IMR-90 (cell line): ENCODE measurements at regions not wholly inside any gene's neighbourhood (a gene's known extent, or its start where the extent isn't known, plus 50 kb on each side); places are given as distances from the start of the nearest gene placed in this dataset.

Experiments used
- ATAC-seq: fragments of 200-7000 bp; cut with Tn5 transposase; 2 replicates; pipeline ENCODE4 v1.9.1; 2020; ENCODE audit warnings: low read depth, mild to moderate bottlenecking, moderate library complexity
- BruUV-seq: library from RNA; stranded (reverse); fragments of 400-500 nt; replicated peaks from 2 replicates; lab custom pipeline; 2021; lab: Mats Ljungman, UMichigan
- CTCF ChIA-PET: fragments of 300-600 bp; formaldehyde crosslinking; extraction: SDS; loops from one replicate; lab custom pipeline; 2021; ENCODE audit warnings: antibody characterized with exemption; lab: Yijun Ruan, JAX
- POLR2A ChIA-PET: fragments of 300-600 bp; sonication (Branson Sonifier 250); formaldehyde crosslinking; loops from one replicate; lab custom pipeline; 2022; ENCODE audit warnings: antibody characterized with exemption; ENCODE audit not compliant: unreplicated experiment; lab: Charles Lee
- DNase-seq: peaks from one replicate; pipeline ENCODE4 v3.0.0; 2013
- H2AFZ ChIP-seq: replicated peaks from 2 replicates; pipeline ENCODE3; 2013; ENCODE audit warnings: low read length, mild to moderate bottlenecking; ENCODE audit not compliant: poor library complexity
- H2AK5ac ChIP-seq: 2 replicates; pipeline ENCODE4 v1.6.1; 2013; ENCODE audit warnings: low read depth, low read length, inconsistent platforms
- H2AK9ac ChIP-seq: replicated peaks from 2 replicates; pipeline ENCODE3; 2013; ENCODE audit warnings: mild to moderate bottlenecking, low read depth, low read length, moderate library complexity; ENCODE audit not compliant: poor library complexity
- H2BK120ac ChIP-seq: 2 replicates; pipeline ENCODE4 v1.6.1; 2013; ENCODE audit warnings: low read depth, low read length, inconsistent platforms
- H2BK15ac ChIP-seq: 3 replicates; pipeline ENCODE4 v1.6.1; 2013; ENCODE audit warnings: low read depth, low read length, inconsistent platforms
- H2BK20ac ChIP-seq: 2 replicates; pipeline ENCODE4 v1.6.1; 2013; ENCODE audit warnings: low read depth, mild to moderate bottlenecking, inconsistent platforms, low read length, moderate library complexity
- H2BK5ac ChIP-seq: 2 replicates; pipeline ENCODE4 v1.6.1; 2013; ENCODE audit warnings: mild to moderate bottlenecking, low read depth, low read length, inconsistent platforms; ENCODE audit not compliant: poor library complexity, severe bottlenecking
- H3K14ac ChIP-seq: replicated peaks from 2 replicates; pipeline ENCODE4 v1.6.1; 2013; ENCODE audit warnings: low read depth, low read length, inconsistent platforms
- H3K18ac ChIP-seq: 2 replicates; pipeline ENCODE4 v1.6.1; 2013; ENCODE audit warnings: low read depth, low read length, control low read depth
- H3K23ac ChIP-seq: 2 replicates; pipeline ENCODE4 v1.6.1; 2013; ENCODE audit warnings: low read depth, low read length, inconsistent platforms
- H3K27ac ChIP-seq: 2 replicates; pipeline ENCODE4 v1.5.1; 2013; ENCODE audit warnings: mild to moderate bottlenecking, control low read depth, low read length; ENCODE audit not compliant: insufficient read depth
- H3K27me3 ChIP-seq: 2 replicates; pipeline ENCODE4 v1.6.1; 2013; ENCODE audit warnings: low read length; ENCODE audit not compliant: control insufficient read depth, insufficient read depth
- H3K36me3 ChIP-seq: 2 replicates; pipeline ENCODE4 v1.6.1; 2013; ENCODE audit warnings: low read length, mixed read lengths; ENCODE audit not compliant: control insufficient read depth, insufficient read depth
- H3K4ac ChIP-seq: 2 replicates; pipeline ENCODE4 v1.6.1; 2013; ENCODE audit warnings: low read depth, low read length, inconsistent platforms
- H3K4me1 ChIP-seq: 2 replicates; pipeline ENCODE4 v1.6.1; 2013; ENCODE audit warnings: low read length, mixed read lengths; ENCODE audit not compliant: control insufficient read depth, insufficient read depth
- H3K4me2 ChIP-seq: 2 replicates; pipeline ENCODE4 v1.6.1; 2013; ENCODE audit warnings: low read depth, mild to moderate bottlenecking, control low read depth, low read length, moderate library complexity
- H3K4me3 ChIP-seq: 2 replicates; pipeline ENCODE4 v1.5.1; 2013; ENCODE audit warnings: low read depth, mild to moderate bottlenecking, control low read depth, low read length, moderate library complexity; ENCODE audit not compliant: insufficient read depth
- H3K56ac ChIP-seq: 2 replicates; pipeline ENCODE4 v1.6.1; 2013; ENCODE audit warnings: low read length, inconsistent platforms; ENCODE audit not compliant: insufficient read depth; ENCODE audit errors: extremely low read depth
- H3K79me1 ChIP-seq, 2 experiments: 2 replicates each; pipeline ENCODE4 v1.6.1; 2013; ENCODE audit warnings: low read length in 2 of 2, inconsistent platforms in 1 of 2, low read depth in 1 of 2
- H3K9ac ChIP-seq: 2 replicates; pipeline ENCODE4 v1.6.1; 2013; ENCODE audit warnings: low read depth, low read length, control low read depth
- H3K9me1 ChIP-seq: 2 replicates; pipeline ENCODE4 v1.6.1; 2013; ENCODE audit warnings: low read length, inconsistent platforms; ENCODE audit not compliant: insufficient read depth
- H3K9me3 ChIP-seq: 2 replicates; pipeline ENCODE4 v1.6.1; 2013; ENCODE audit warnings: low read length; ENCODE audit not compliant: control insufficient read depth, insufficient read depth
- H4K20me1 ChIP-seq: 2 replicates; pipeline ENCODE4 v1.6.1; 2013; ENCODE audit warnings: low read length, inconsistent platforms; ENCODE audit not compliant: insufficient read depth
- H4K5ac ChIP-seq: 2 replicates; pipeline ENCODE4 v1.6.1; 2013; ENCODE audit warnings: mild to moderate bottlenecking, low read depth, low read length, control low read depth
- H4K8ac ChIP-seq, 2 experiments: 2 replicates each; pipeline ENCODE4 v1.6.1; 2013; ENCODE audit warnings: low read depth in 2 of 2, low read length in 2 of 2, control low read depth in 1 of 2, inconsistent platforms in 1 of 2
- H4K91ac ChIP-seq: 2 replicates; pipeline ENCODE4 v1.6.1; 2013; ENCODE audit warnings: low read depth, low read length, inconsistent platforms; ENCODE audit not compliant: insufficient read depth
- ELK1 ChIP-seq: fragments of 150-350 bp; IDR thresholded peaks from 2 replicates; pipeline ENCODE4 v1.6.1; 2016; ENCODE audit warnings: low read depth, mild to moderate bottlenecking, low read length, moderate library complexity, borderline replicate concordance
- RAD21 ChIP-seq: IDR thresholded peaks from 2 replicates; pipeline ENCODE4 v1.6.1; 2012; ENCODE audit warnings: low read length, improper control_type of control experiment
- WGBS, 2 experiments: methylation state at CpG; one replicate each; pipeline versions ENCODE4 v1.1.5 to v1.1.7; 2013; ENCODE audit warnings: missing lambda C conversion rate in 2 of 2; ENCODE audit not compliant: insufficient read length in 1 of 2; ENCODE audit errors: extremely low coverage in 2 of 2; 5-methylcytosine and 5-hydroxymethylcytosine counted together
- dilution Hi-C: fragments of 300-500 bp; cut with HindIII; formaldehyde crosslinking; loops from one replicate; pipeline ENCODE4 v1.14.3; 2018; ENCODE audit warnings: low sequenced_read_pairs; ENCODE audit not compliant: unreplicated experiment
- in situ Hi-C: fragments of 300-500 bp; cut with MboI; formaldehyde crosslinking; loops from 3 replicates; pipeline ENCODE4 v1.14.3; 2019; ENCODE audit warnings: low sequenced_read_pairs, inconsistent platforms, mixed read lengths
- intact Hi-C: fragments of 100-400 bp; cut with micrococcal nuclease; formaldehyde crosslinking; loops from 2 replicates; pipeline ENCODE4 v1.10.0; 2022

GRCh38 chr13:107003911-107004310 is 436.0 kb upstream of the ARGLU1 start:
- Histone ChIP-seq H4K20me1 (no peaks in the 10 kb centered on the region), H3K4me1 (no peaks in the 10 kb centered on the region), H3K4me3 (no peak overlapping the region), H3K27ac (no peak overlapping the region), H3K9ac (no peak overlapping the region), H3K14ac (no peak overlapping the region), H3K36me3 (no peaks in the 10 kb centered on the region), H3K4me2 (no peak overlapping the region), H3K4ac (no peak overlapping the region), H4K8ac (no peak overlapping the region), H3K79me1 (no peaks in the 10 kb centered on the region), H2AK5ac (no peak overlapping the region), H3K56ac (no peak overlapping the region), H3K27me3 (no peaks in the 10 kb centered on the region), H4K5ac (no peak overlapping the region), H2AFZ (no peak overlapping the region), H2BK5ac (no peak overlapping the region), H3K18ac (no peak overlapping the region), H3K9me3 (no peaks in the 10 kb centered on the region), H3K9me1 (no peaks in the 10 kb centered on the region), H4K91ac (no peak overlapping the region), H3K23ac (no peak overlapping the region), H2AK9ac (no peak overlapping the region), H2BK120ac (no peak overlapping the region), H2BK20ac (no peak overlapping the region), H2BK15ac (no peak overlapping the region)
- TF ChIP-seq RAD21 (no peak), ELK1 (no peak)
- in situ Hi-C loops (no loop called here), dilution Hi-C loops (no loop called here), intact Hi-C loops (no loop called here)
- no TSS peak for BruUV-seq
- no peak for ATAC-seq
- ChIA-PET CTCF (no interaction called here), POLR2A (no interaction called here)
- no peak for DNase-seq
- WGBS, 2 experiments = no CpG with 5 or more reads among the region's 3 CpGs
